ENCODE measurements at regions not wholly inside any gene's neighbourhood (a gene's known extent, or its start where the extent isn't known, plus 50 kb on each side); places are given as distances from the start of the nearest gene placed in this dataset.

DNA sequence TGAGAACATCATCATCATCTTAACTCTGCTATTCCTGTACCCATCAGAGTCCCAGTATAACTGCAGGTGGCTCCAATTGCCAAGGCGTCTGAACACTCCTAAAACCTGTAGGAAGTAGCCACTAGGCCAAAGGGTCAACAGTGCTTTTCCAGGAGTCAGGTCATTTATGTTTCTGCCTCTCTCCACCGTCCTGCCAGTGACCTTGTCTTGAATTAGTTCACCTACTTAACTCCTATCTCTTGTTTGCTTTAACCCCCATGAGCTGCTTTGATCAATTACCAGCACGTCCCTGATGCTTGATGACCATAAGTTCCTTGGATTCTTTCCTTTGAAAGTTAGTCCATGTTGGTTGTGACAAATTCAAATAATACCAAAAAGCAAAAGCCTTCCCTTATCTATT is 169.8 kb upstream of the ANKRD28 start:
- H3K14ac ChIP-seq (ENCODE audit: insufficient read depth, low read length), result no peak overlapping the region
- Mint-ChIP-seq H3K27ac (no peak overlapping the region), H3K9me3 (peaks cover 0 to 2% of the 10 kb centered on the region in 2 experiments; a peak in 4 of 5 replicates), H3K4me1 (peaks cover 10 to 13% of the 10 kb centered on the region in 2 experiments), H3K27me3 (ENCODE audit: low read depth) (peaks cover 2% of the 10 kb centered on the region; the same call in 1 of the 2 replicates), H3K4me3 (no peak overlapping the region), H3K36me3 (ENCODE audit: insufficient read depth in 1 of 3, low read depth in 3 of 3) (no peaks in the 10 kb centered on the region; a peak in 2 of 7 replicates)
- H3K23ac ChIP-seq (ENCODE audit: insufficient read length, low read depth, low read length), result no peak overlapping the region
- H3T11ph ChIP-seq (ENCODE audit: low read length), result no peak overlapping the region
- no peak overlapping the region for H2AK5ac ChIP-seq (ENCODE audit: insufficient read length, low read length)
- DNase-seq, result no peak
- H4K91ac ChIP-seq (ENCODE audit: insufficient read length, low read depth, low read length), result no peak overlapping the region
- H3K56ac ChIP-seq (ENCODE audit: insufficient read length, low read depth, low read length), result no peak overlapping the region
- H3K4me1 ChIP-seq (ENCODE audit: insufficient read depth, low read length), result 0 out of 2 replicates have a peak, but pooled peaks cover 4% of the 10 kb centered on the region
- H2BK20ac ChIP-seq (ENCODE audit: low read depth, low read length, poor library complexity, severe bottlenecking), result no peak overlapping the region
- TF ChIP-seq, protein P1, sequence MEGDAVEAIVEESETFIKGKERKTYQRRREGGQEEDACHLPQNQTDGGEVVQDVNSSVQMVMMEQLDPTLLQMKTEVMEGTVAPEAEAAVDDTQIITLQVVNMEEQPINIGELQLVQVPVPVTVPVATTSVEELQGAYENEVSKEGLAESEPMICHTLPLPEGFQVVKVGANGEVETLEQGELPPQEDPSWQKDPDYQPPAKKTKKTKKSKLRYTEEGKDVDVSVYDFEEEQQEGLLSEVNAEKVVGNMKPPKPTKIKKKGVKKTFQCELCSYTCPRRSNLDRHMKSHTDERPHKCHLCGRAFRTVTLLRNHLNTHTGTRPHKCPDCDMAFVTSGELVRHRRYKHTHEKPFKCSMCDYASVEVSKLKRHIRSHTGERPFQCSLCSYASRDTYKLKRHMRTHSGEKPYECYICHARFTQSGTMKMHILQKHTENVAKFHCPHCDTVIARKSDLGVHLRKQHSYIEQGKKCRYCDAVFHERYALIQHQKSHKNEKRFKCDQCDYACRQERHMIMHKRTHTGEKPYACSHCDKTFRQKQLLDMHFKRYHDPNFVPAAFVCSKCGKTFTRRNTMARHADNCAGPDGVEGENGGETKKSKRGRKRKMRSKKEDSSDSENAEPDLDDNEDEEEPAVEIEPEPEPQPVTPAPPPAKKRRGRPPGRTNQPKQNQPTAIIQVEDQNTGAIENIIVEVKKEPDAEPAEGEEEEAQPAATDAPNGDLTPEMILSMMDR (conservative IDR thresholded peaks at IDR 0.05), result no peak
- no peak overlapping the region for H4K5ac ChIP-seq (ENCODE audit: insufficient read length, low read depth, low read length)
- H2BK120ac ChIP-seq (ENCODE audit: low read depth, low read length, poor library complexity, severe bottlenecking), result no peak overlapping the region
- H2BK12ac ChIP-seq (ENCODE audit: insufficient read length, low read depth, low read length), result no peak overlapping the region
- H3K27me3 ChIP-seq (ENCODE audit: insufficient read depth, low read length), result no peaks in the 10 kb centered on the region
- no peaks in the 10 kb centered on the region for H3K23me2 ChIP-seq (ENCODE audit: insufficient read length, low read depth, low read length, poor library complexity, severe bottlenecking)
- no peak overlapping the region for H4K8ac ChIP-seq (replicated peaks; ENCODE audit: insufficient read length, low read depth, low read length)
- H3K4me2 ChIP-seq (ENCODE audit: insufficient read depth, insufficient read length, low read length), result no peak overlapping the region
- H3K9me3 ChIP-seq (ENCODE audit: control insufficient read depth, low read depth, low read length), result peaks cover 4% of the 10 kb centered on the region
- no peak overlapping the region for H2BK15ac ChIP-seq (ENCODE audit: low read depth, low read length)
- H3K4ac ChIP-seq (ENCODE audit: low read depth, low read length), result no peak overlapping the region
- no peak overlapping the region for H2BK5ac ChIP-seq (ENCODE audit: insufficient read length, low read length)
- H3K79me1 ChIP-seq (ENCODE audit: insufficient read depth, low read depth, low read length, poor library complexity, severe bottlenecking), result no peaks in the 10 kb centered on the region
- WGBS (ENCODE audit: extremely low coverage, insufficient read length, low lambda C conversion rate), result no CpG with 5 or more reads among the region's 3 CpGs
- H3K27ac ChIP-seq (ENCODE audit: insufficient read length, low read depth, low read length), result no peak overlapping the region
- no peaks in the 10 kb centered on the region for H3K79me2 ChIP-seq (ENCODE audit: insufficient read depth, low read length)
- no peaks in the 10 kb centered on the region for H4K20me1 ChIP-seq (ENCODE audit: control insufficient read depth, insufficient read depth, insufficient read length)
- no peak overlapping the region for H3K9ac ChIP-seq (ENCODE audit: extremely low read depth, insufficient read length, low read length)
- H3K18ac ChIP-seq (ENCODE audit: insufficient read length, low read depth, low read length), result no peak overlapping the region
- no peak overlapping the region for H2AFZ ChIP-seq (ENCODE audit: low read length)
